GM12874 (cell line): ENCODE measurements at regions not wholly inside any gene's neighbourhood (a gene's known extent, or its start where the extent isn't known, plus 50 kb on each side); places are given as distances from the start of the nearest gene placed in this dataset.

ENCODE experiments used
- TF ChIP-seq, protein P1 (sequence below): IDR thresholded peaks from 2 replicates; pipeline ENCODE4 v1.5.1; 2011; ENCODE audit warnings: low read depth, mild to moderate bottlenecking, control low read depth, low read length, moderate library complexity; ENCODE audit not compliant: insufficient read depth

DNA sequence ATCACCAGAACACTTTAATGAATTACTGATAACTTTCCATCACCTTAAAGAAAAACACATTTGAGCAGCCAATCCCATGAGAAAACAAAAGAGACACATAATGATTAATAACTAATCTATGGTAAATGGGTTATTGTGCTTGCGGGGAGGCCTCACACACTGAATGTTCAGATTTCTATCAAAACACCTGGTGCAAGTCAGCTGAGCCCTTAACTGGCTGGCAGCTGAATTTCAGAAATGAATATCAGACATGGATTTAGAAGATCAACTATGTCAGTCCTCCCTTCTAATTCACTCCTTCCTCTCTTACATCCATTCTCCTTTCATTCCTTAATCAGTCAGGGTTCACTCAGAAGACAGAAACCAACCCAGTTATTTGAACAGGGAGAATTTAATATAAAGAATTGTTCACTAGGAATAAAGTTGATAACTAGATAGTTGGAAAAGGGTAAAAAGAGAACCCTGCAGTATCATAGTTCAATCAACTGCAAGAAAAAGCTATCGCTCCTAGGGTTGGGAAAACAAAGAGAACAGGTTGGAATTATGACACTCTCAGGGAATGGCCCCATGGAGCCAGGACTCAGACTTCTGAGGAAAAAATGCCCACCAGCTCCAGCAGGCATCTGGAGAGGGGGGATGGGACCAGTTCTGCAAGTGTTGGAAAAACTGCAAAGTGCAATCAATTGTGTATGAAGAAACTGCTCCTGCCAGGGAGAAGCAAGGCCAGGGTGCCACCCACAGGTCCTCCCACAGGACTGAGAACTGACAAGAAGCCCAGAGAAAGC, 577.1 kb upstream of the CDH5 start:
- TF ChIP-seq, protein P1, sequence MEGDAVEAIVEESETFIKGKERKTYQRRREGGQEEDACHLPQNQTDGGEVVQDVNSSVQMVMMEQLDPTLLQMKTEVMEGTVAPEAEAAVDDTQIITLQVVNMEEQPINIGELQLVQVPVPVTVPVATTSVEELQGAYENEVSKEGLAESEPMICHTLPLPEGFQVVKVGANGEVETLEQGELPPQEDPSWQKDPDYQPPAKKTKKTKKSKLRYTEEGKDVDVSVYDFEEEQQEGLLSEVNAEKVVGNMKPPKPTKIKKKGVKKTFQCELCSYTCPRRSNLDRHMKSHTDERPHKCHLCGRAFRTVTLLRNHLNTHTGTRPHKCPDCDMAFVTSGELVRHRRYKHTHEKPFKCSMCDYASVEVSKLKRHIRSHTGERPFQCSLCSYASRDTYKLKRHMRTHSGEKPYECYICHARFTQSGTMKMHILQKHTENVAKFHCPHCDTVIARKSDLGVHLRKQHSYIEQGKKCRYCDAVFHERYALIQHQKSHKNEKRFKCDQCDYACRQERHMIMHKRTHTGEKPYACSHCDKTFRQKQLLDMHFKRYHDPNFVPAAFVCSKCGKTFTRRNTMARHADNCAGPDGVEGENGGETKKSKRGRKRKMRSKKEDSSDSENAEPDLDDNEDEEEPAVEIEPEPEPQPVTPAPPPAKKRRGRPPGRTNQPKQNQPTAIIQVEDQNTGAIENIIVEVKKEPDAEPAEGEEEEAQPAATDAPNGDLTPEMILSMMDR: no peak

DNA sequence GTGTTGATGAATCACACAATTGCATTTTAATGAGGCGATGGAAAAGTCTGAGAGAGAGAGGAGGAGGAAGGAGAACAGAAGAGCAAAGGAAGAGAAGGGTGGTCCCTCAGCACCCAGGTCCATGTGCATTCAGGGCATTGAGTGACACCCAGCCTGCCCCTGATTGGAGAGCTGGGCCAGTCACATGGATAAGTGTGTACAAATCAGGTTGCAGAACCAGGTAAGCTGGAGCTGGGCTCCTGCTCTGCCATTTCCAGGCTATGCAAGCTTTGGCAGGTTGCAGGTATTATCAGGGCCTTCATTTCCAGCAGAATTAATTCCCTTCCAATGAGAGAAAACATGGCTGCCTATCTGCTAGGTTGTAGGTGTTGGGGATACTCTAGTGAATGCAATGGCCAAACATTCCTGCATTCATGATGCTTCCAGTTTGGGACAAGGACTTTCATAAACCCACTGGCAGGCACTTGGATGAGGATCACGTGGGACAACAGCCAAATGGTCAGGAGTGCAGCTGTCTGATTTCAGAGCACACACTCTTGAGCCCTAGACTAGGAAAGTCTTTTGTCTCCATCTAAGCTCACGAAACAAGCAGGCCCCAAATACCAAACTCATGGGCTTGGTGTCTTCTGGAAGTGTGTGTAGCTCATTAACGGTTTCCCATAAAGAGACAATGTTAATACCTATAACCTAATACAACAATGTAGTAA, 577.9 kb upstream of the CDH5 start:
- TF ChIP-seq, protein P1: no peak

DNA sequence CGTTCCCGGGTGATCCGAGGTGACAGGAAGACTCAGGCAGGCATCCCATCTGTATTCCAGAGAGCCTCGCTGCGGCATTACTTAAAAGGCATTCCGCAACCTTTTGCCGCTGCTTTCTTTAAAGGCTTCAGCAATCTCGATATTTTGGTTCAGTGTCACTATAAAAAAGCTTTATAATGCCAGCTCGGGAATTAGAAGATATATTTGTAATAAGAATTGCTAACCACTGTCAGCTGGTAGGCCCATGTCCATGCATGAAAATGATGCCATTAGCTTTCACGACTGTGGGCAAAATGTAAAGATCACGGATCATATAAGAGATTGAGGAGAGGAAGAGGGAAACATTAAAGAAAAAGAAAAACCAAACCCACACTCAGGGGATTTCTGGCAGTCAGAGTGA, 578.6 kb upstream of the CDH5 start:
- TF ChIP-seq, protein P1: no peak

DNA sequence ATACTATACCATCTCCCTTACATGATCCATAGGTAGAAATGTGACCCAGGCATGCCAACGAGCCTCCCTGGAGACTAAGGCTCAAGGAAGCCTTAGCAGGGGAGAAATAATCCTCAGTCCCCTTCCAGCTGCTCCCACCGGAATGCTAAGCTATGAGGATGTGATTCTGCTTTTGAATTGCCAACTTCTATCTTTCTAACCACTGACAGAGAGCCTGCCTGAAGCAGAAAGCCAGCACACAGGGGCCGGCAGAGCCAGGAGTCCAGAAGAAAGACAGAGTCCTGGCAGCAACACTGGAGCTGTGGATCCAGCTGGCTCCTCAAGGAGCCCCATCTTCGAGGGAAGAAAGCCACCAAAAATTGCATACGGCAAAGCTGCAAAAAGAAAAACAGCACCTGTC, 579.6 kb upstream of the CDH5 start:
- TF ChIP-seq, protein P1: no peak

DNA sequence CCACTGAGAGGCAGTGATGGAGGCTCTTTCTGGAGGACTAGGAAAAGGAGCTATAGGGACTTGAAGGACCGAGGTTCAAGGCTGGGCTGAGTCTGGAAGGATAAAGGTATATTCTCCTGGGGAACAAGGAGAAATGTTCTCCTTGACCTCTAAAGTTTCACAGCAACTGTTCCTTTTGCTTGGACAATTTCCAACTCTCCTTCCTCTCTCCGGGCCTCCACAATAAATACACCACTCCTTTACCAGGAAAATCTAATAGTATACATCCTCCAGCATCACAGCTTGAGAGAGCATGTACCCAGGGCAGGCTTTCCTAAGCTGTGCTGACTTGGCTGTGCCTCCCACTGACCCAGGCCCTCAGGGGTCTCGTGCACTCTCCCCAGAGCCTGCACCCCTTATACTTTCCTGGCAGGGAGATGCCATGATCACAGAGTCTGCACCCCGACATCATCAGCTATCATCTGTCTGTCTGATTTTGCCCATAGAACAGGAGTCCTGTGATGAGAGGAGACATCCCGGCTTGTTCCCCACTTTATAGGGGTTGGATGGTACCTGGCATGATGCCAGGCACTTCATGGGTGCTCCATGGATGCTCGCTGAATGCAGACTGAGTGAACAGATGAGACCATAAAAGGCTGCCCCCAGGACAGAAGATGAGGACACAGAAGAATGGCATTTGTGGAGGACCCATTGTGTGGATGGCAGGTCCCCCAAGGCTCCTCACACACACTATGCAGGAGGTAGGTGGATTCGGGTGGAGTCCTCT, 582.6 kb upstream of the CDH5 start:
- TF ChIP-seq, protein P1: no peak

DNA sequence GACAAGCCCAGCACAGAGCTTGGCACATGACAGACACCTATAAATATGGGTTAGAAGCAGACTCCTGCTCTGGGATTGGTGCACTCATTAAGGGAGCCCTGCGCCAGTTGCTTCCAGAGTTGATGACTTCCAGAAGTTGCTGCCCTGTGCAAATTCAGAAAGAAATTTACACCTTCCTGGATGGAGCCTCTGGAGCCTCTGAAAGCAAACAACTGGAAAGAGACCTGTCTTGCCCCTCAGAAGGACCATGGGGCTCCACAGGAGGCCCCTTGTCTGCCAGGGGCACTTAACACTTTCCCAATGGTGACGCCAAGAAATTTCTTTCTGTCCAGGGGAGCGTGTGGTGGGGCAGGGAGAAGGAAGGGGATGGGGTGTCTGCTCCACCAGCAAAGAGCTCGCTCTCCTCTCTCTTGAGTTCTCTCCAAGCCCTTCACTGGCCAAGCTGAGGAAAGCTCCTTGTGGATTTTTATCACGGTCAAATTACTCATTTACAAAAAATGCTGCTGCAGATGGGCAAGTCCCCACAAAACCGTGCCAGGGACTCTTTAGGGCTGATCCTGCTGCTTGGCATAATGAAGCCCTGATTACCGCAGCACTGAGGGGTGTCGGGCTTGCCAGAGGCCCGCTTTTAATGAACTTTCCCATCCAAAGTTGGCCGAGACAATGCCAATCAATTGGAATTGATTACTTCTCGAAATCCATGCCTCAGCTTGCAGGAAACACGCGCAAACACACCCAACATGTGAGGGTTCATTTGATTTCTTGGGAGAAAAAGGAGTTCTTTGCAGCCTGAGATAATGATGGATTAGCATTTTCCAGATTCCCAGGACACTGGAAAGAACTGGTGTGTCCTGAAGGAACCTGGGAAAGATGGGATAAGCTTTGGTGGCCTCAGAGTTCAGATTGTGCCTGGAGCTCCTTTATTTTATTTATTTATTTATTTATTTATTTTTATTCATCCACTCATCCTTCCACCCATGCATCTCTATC, 583.6 kb upstream of the CDH5 start:
- TF ChIP-seq, protein P1: no peak
